ENCODE measurements at regions not wholly inside any gene's neighbourhood (a gene's known extent, or its start where the extent isn't known, plus 50 kb on each side); places are given as distances from the start of the nearest gene placed in this dataset.

DNA sequence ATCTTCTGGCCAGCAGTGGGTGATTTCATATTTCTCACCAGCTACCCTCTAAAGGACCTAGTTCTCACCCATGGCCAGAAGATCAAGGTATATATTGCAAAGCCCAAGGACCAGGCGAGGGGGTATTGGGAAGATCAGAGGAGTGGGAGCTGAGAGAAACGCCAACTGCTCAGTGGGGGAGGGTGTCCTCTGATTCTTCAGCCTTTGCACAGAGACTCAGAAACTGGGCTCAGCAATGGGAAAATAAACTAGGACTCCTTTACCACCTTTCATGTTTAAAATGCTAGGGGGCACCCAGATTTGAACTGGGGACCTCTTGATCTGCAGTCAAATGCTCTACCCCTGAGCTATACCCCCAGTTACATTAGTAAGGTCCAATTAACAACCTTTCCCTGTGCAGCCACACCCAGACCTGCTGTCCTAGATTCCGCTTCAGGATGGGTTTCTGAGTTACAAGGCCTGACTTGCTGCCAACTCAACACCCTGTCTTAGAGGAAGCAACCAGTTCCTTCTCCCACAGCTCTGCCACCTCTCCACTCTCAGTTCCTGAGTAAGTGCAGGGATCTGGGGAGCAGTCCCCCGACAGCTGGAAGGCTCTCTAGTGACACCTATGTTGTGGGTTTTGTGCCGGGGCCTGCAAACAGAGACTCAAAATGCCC is 93.5 kb downstream of the ZNF783 start:
- no peak for TF ChIP-seq POLR2A (IDR thresholded peaks at IDR 0.05; ENCODE audit: low read length)
- no peak for TF ChIP-seq GATA1 (IDR thresholded peaks at IDR 0.05; ENCODE audit: low read depth, low read length)

All from erythroblast (primary cell).